CD4-positive, alpha-beta T cell treated with Interleukin-15 for 1 hour (primary cell): ENCODE measurements at regions not wholly inside any gene's neighbourhood (a gene's known extent, or its start where the extent isn't known, plus 50 kb on each side); places are given as distances from the start of the nearest gene placed in this dataset.
"Not testable (repeated sequence)": the region's sequence is repeated elsewhere in the genome, so short reads cannot be mapped to it uniquely, and the experiment has no call there.

ENCODE experiments used
- DNase-seq: peaks from one replicate; pipeline ENCODE4 v3.0.0-alpha.2; 2020

GRCh38 chrX:1053600-1053999 lies 158.8 kb downstream of the CRLF2 start:
- not testable (repeated sequence) for DNase-seq

GRCh38 chrX:1053072-1053471 lies 159.4 kb downstream of the CRLF2 start:
- no peak for DNase-seq

- no peak for DNase-seq
Observed at GRCh38 chrX:1052021-1052420, 160.4 kb downstream of the CRLF2 start.

- DNase-seq = no peak
Observed at GRCh38 chrX:1051421-1051820, 161.0 kb downstream of the CRLF2 start.

- no peak for DNase-seq
Observed at GRCh38 chrX:1045680-1046314, 166.7 kb downstream of the CRLF2 start.

GRCh38 chrX:1041091-1041490 lies 171.4 kb downstream of the CRLF2 start:
- DNase-seq = no peak

- not testable (repeated sequence) for DNase-seq
Observed at GRCh38 chrX:1035931-1036330, 176.5 kb downstream of the CRLF2 start.

GRCh38 chrX:1035206-1035605 lies 177.2 kb downstream of the CRLF2 start:
- no peak for DNase-seq

GRCh38 chrX:1034717-1035116 lies 177.7 kb downstream of the CRLF2 start:
- DNase-seq = no peak

GRCh38 chrX:1031521-1032430 lies 180.7 kb downstream of the CRLF2 start:
- DNase-seq = no peak

GRCh38 chrX:1029494-1029893 lies 183.0 kb downstream of the CRLF2 start:
- no peak for DNase-seq

GRCh38 chrX:1027680-1028079 lies 184.8 kb downstream of the CRLF2 start:
- DNase-seq = no peak

GRCh38 chrX:1027133-1027532 lies 185.3 kb downstream of the CRLF2 start:
- no peak for DNase-seq

GRCh38 chrX:1026263-1027015 lies 186.0 kb downstream of the CRLF2 start:
- no peak for DNase-seq

- no peak for DNase-seq
Observed at GRCh38 chrX:1025413-1025812, 187.0 kb downstream of the CRLF2 start.

- no peak for DNase-seq
Observed at GRCh38 chrX:1023676-1024075, 188.8 kb downstream of the CRLF2 start.

GRCh38 chrX:1021314-1021993 lies 191.0 kb downstream of the CRLF2 start:
- not testable (repeated sequence) for DNase-seq

GRCh38 chrX:1020634-1021166 lies 191.7 kb downstream of the CRLF2 start:
- no peak for DNase-seq

- not testable (repeated sequence) for DNase-seq
Observed at GRCh38 chrX:1016926-1017325, 195.5 kb downstream of the CRLF2 start.

GRCh38 chrX:1016281-1016680 lies 196.2 kb downstream of the CRLF2 start:
- not testable (repeated sequence) for DNase-seq

GRCh38 chrX:1012678-1013300 lies 199.7 kb downstream of the CRLF2 start:
- no peak for DNase-seq

GRCh38 chrX:1011691-1012283 lies 200.7 kb downstream of the CRLF2 start:
- DNase-seq = no peak
